ENCODE measurements at regions not wholly inside any gene's neighbourhood (a gene's known extent, or its start where the extent isn't known, plus 50 kb on each side); places are given as distances from the start of the nearest gene placed in this dataset.

GRCh38 chr2:36277146-36277808 lies 78.3 kb upstream of the CRIM1 start:
- TF ChIP-seq POLR2A (IDR thresholded peaks at IDR 0.05) (no peak), CTCF (IDR thresholded peaks at IDR 0.05) (no peak)
- intact Hi-C loops (cut with DNase I) = no loop called here
- 71 to 79% methylated on average over 3 of the region's 3 CpGs for WGBS, 2 donors

GRCh38 chr2:36271266-36271665 lies 84.3 kb upstream of the CRIM1 start:
- ATAC-seq = no peak

More at GRCh38 chr2:36277146-36277808, 78.3 kb upstream of the CRIM1 start:
- H3K27ac ChIP-seq = no peak overlapping the region
- H3K4me1 ChIP-seq = no peaks in the 10 kb centered on the region
- H3K27me3 ChIP-seq = no peaks in the 10 kb centered on the region
- H3K4me3 ChIP-seq = no peak overlapping the region
- DNase-seq (no peak), ATAC-seq (no peak)
- no peaks in the 10 kb centered on the region for H3K36me3 ChIP-seq (replicated peaks in 1 of 2; ENCODE audit: insufficient read depth in 1 of 2, low read depth in 2 of 2)
- H3K9me3 ChIP-seq = no peaks in the 10 kb centered on the region

GRCh38 chr2:36270758-36271157 lies 84.8 kb upstream of the CRIM1 start:
- H3K4me1 ChIP-seq = no peaks in the 10 kb centered on the region
- no peak for ATAC-seq
- DNase-seq = no peak
- TF ChIP-seq CTCF (IDR thresholded peaks at IDR 0.05) (no peak), POLR2A (IDR thresholded peaks at IDR 0.05) (no peak)
- intact Hi-C loops (cut with DNase I) = no loop called here
- H3K36me3 ChIP-seq (replicated peaks in 1 of 2; ENCODE audit: insufficient read depth in 1 of 2, low read depth in 2 of 2) = no peaks in the 10 kb centered on the region
- H3K4me3 ChIP-seq = no peak overlapping the region
- no peak overlapping the region for H3K27ac ChIP-seq
- H3K27me3 ChIP-seq = no peaks in the 10 kb centered on the region
- WGBS, 2 donors = 50 to 52% methylated on average over 5 of the region's 5 CpGs
- H3K9me3 ChIP-seq = no peaks in the 10 kb centered on the region

More at GRCh38 chr2:36271266-36271665, 84.3 kb upstream of the CRIM1 start:
- WGBS, 2 donors = 79% methylated on average over 1 of the region's 1 CpG
- Histone ChIP-seq H3K27me3 (no peaks in the 10 kb centered on the region), H3K36me3 (replicated peaks in 1 of 2; ENCODE audit: insufficient read depth in 1 of 2, low read depth in 2 of 2) (no peaks in the 10 kb centered on the region), H3K4me1 (no peaks in the 10 kb centered on the region), H3K4me3 (no peak overlapping the region), H3K27ac (no peak overlapping the region), H3K9me3 (no peaks in the 10 kb centered on the region)
- intact Hi-C loops (cut with DNase I) = no loop called here
- TF ChIP-seq CTCF (IDR thresholded peaks at IDR 0.05) (no peak), POLR2A (IDR thresholded peaks at IDR 0.05) (no peak)
- DNase-seq = no peak

- Histone ChIP-seq H3K9me3 (no peaks in the 10 kb centered on the region), H3K36me3 (replicated peaks in 1 of 2; ENCODE audit: insufficient read depth in 1 of 2, low read depth in 2 of 2) (no peaks in the 10 kb centered on the region), H3K27ac (no peak overlapping the region), H3K27me3 (no peaks in the 10 kb centered on the region), H3K4me1 (no peaks in the 10 kb centered on the region), H3K4me3 (no peak overlapping the region)
- no peak for ATAC-seq
- 88 to 100% methylated on average over 1 of the region's 1 CpG for WGBS, 2 donors
- TF ChIP-seq POLR2A (IDR thresholded peaks at IDR 0.05) (no peak), CTCF (IDR thresholded peaks at IDR 0.05) (no peak)
- intact Hi-C loops (cut with DNase I) = no loop called here
- no peak for DNase-seq
Measured at GRCh38 chr2:36267194-36267593, 88.4 kb upstream of the CRIM1 start.

- ATAC-seq = no peak
- H3K4me1 ChIP-seq = no peaks in the 10 kb centered on the region
Measured at GRCh38 chr2:36266536-36267121, 88.9 kb upstream of the CRIM1 start.

More at GRCh38 chr2:36266536-36267121, 88.9 kb upstream of the CRIM1 start:
- intact Hi-C loops (cut with DNase I) = no loop called here
- Histone ChIP-seq H3K36me3 (replicated peaks in 1 of 2; ENCODE audit: insufficient read depth in 1 of 2, low read depth in 2 of 2) (no peaks in the 10 kb centered on the region), H3K4me3 (no peak overlapping the region), H3K9me3 (no peaks in the 10 kb centered on the region), H3K27me3 (no peaks in the 10 kb centered on the region), H3K27ac (no peak overlapping the region)
- no peak for TF ChIP-seq CTCF (IDR thresholded peaks at IDR 0.05)
- no peak for TF ChIP-seq POLR2A (IDR thresholded peaks at IDR 0.05)
- WGBS, 2 donors = 78 to 81% methylated on average over 2 of the region's 2 CpGs
- DNase-seq = no peak
